ENCODE measurements at regions not wholly inside any gene's neighbourhood (a gene's known extent, or its start where the extent isn't known, plus 50 kb on each side); places are given as distances from the start of the nearest gene placed in this dataset.

GRCh38 chr7:12133865-12134264 is 77.2 kb upstream of the TMEM106B start:
- Mint-ChIP-seq H3K9me3 (peaks cover 4% of the 10 kb centered on the region), H3K4me3 (no peak overlapping the region), H3K36me3 (ENCODE audit: low read depth) (no peaks in the 10 kb centered on the region), H3K27me3 (no peaks in the 10 kb centered on the region), H3K4me1 (peaks cover 3% of the 10 kb centered on the region), H3K27ac (no peak overlapping the region)
- no peak for DNase-seq
- intact Hi-C loops (cut with micrococcal nuclease) = no loop called here

- intact Hi-C loops (cut with micrococcal nuclease) = no loop called here
- no peak for DNase-seq
- Mint-ChIP-seq H3K9me3 (peaks cover 4% of the 10 kb centered on the region), H3K4me3 (no peak overlapping the region), H3K36me3 (ENCODE audit: low read depth) (no peaks in the 10 kb centered on the region), H3K27ac (no peak overlapping the region), H3K27me3 (no peaks in the 10 kb centered on the region), H3K4me1 (no peaks in the 10 kb centered on the region)
Measured at GRCh38 chr7:12136523-12136922, 74.6 kb upstream of the TMEM106B start.

GRCh38 chr7:12137283-12137682 is 73.8 kb upstream of the TMEM106B start:
- no peak for DNase-seq
- no peak overlapping the region for H3K4me3 Mint-ChIP-seq
- peaks cover 4% of the 10 kb centered on the region for H3K9me3 Mint-ChIP-seq
- no peaks in the 10 kb centered on the region for H3K4me1 Mint-ChIP-seq
- intact Hi-C loops (cut with micrococcal nuclease) = no loop called here
- peaks cover 2% of the 10 kb centered on the region for H3K27me3 Mint-ChIP-seq
- H3K27ac Mint-ChIP-seq = no peak overlapping the region
- H3K36me3 Mint-ChIP-seq (ENCODE audit: low read depth) = no peaks in the 10 kb centered on the region

- H3K27ac Mint-ChIP-seq = no peak overlapping the region
- peaks cover 2% of the 10 kb centered on the region for H3K27me3 Mint-ChIP-seq
- H3K36me3 Mint-ChIP-seq (ENCODE audit: low read depth) = no peaks in the 10 kb centered on the region
- no peak for DNase-seq
- intact Hi-C loops (cut with micrococcal nuclease) = no loop called here
- H3K4me1 Mint-ChIP-seq = no peaks in the 10 kb centered on the region
- peaks cover 4% of the 10 kb centered on the region for H3K9me3 Mint-ChIP-seq
- no peak overlapping the region for H3K4me3 Mint-ChIP-seq
Measured at GRCh38 chr7:12138421-12138820, 72.7 kb upstream of the TMEM106B start.

GRCh38 chr7:12139416-12139815 is 71.7 kb upstream of the TMEM106B start:
- peaks cover 2% of the 10 kb centered on the region for H3K27me3 Mint-ChIP-seq
- H3K4me3 Mint-ChIP-seq = no peak overlapping the region
- no peaks in the 10 kb centered on the region for H3K4me1 Mint-ChIP-seq
- no peak for DNase-seq
- H3K27ac Mint-ChIP-seq = no peak overlapping the region
- intact Hi-C loops (cut with micrococcal nuclease) = no loop called here
- H3K36me3 Mint-ChIP-seq (ENCODE audit: low read depth) = no peaks in the 10 kb centered on the region
- no peaks in the 10 kb centered on the region for H3K9me3 Mint-ChIP-seq

GRCh38 chr7:12146813-12147212 is 64.3 kb upstream of the TMEM106B start:
- Mint-ChIP-seq H3K36me3 (ENCODE audit: low read depth) (no peaks in the 10 kb centered on the region), H3K27me3 (peaks cover 5% of the 10 kb centered on the region), H3K4me1 (no peaks in the 10 kb centered on the region), H3K9me3 (no peaks in the 10 kb centered on the region), H3K4me3 (no peak overlapping the region), H3K27ac (no peak overlapping the region)
- intact Hi-C loops (cut with micrococcal nuclease) = no loop called here
- DNase-seq = no peak

GRCh38 chr7:12152196-12152918 is 58.7 kb upstream of the TMEM106B start:
- H3K27me3 Mint-ChIP-seq = peaks cover 6% of the 10 kb centered on the region
- no peak overlapping the region for H3K4me3 Mint-ChIP-seq
- DNase-seq = no peak
- H3K36me3 Mint-ChIP-seq (ENCODE audit: low read depth) = no peaks in the 10 kb centered on the region
- H3K4me1 Mint-ChIP-seq = no peaks in the 10 kb centered on the region
- no peaks in the 10 kb centered on the region for H3K9me3 Mint-ChIP-seq
- intact Hi-C loops (cut with micrococcal nuclease) = no loop called here
- no peak overlapping the region for H3K27ac Mint-ChIP-seq

GRCh38 chr7:12154119-12154518 is 57.0 kb upstream of the TMEM106B start:
- peaks cover 6% of the 10 kb centered on the region for H3K27me3 Mint-ChIP-seq
- no peaks in the 10 kb centered on the region for H3K36me3 Mint-ChIP-seq (ENCODE audit: low read depth)
- H3K9me3 Mint-ChIP-seq = no peaks in the 10 kb centered on the region
- no peaks in the 10 kb centered on the region for H3K4me1 Mint-ChIP-seq
- no peak overlapping the region for H3K4me3 Mint-ChIP-seq
- intact Hi-C loops (cut with micrococcal nuclease) = no loop called here
- no peak overlapping the region for H3K27ac Mint-ChIP-seq
- DNase-seq = no peak

GRCh38 chr7:12157517-12157916 is 53.6 kb upstream of the TMEM106B start:
- Mint-ChIP-seq H3K27ac (no peak overlapping the region), H3K27me3 (peaks cover 4% of the 10 kb centered on the region), H3K4me1 (peaks cover 2% of the 10 kb centered on the region), H3K4me3 (no peak overlapping the region), H3K36me3 (ENCODE audit: low read depth) (no peaks in the 10 kb centered on the region), H3K9me3 (no peaks in the 10 kb centered on the region)
- DNase-seq = no peak
- intact Hi-C loops (cut with micrococcal nuclease) = no loop called here

- no peaks in the 10 kb centered on the region for H3K36me3 Mint-ChIP-seq (ENCODE audit: low read depth)
- peaks cover 2% of the 10 kb centered on the region for H3K4me1 Mint-ChIP-seq
- DNase-seq = no peak
- H3K27me3 Mint-ChIP-seq = peaks cover 6% of the 10 kb centered on the region
- H3K27ac Mint-ChIP-seq = no peak overlapping the region
- no peaks in the 10 kb centered on the region for H3K9me3 Mint-ChIP-seq
- no peak overlapping the region for H3K4me3 Mint-ChIP-seq
- intact Hi-C loops (cut with micrococcal nuclease) = no loop called here
Measured at GRCh38 chr7:12158334-12159060, 52.6 kb upstream of the TMEM106B start.

- H3K27ac Mint-ChIP-seq = no peak overlapping the region
- intact Hi-C loops (cut with micrococcal nuclease) = no loop called here
- peaks cover 2% of the 10 kb centered on the region for H3K4me1 Mint-ChIP-seq
- H3K27me3 Mint-ChIP-seq = peaks cover 13% of the 10 kb centered on the region
- no peak overlapping the region for H3K4me3 Mint-ChIP-seq
- H3K36me3 Mint-ChIP-seq (ENCODE audit: low read depth) = peaks cover 1% of the 10 kb centered on the region
- no peak for DNase-seq
- H3K9me3 Mint-ChIP-seq = peaks cover 12% of the 10 kb centered on the region
Measured at GRCh38 chr7:12161146-12161545, 49.9 kb upstream of the TMEM106B start.
